BJ (cell line): ENCODE measurements at regions not wholly inside any gene's neighbourhood (a gene's known extent, or its start where the extent isn't known, plus 50 kb on each side); places are given as distances from the start of the nearest gene placed in this dataset.

Experiments
- CTCF ChIA-PET: fragments of 350-600 bp; formaldehyde crosslinking; extraction: SDS; loops from one replicate; lab custom pipeline; 2021; ENCODE audit warnings: antibody characterized with exemption, inconsistent platforms; lab: Yijun Ruan, JAX
- POLR2A ChIA-PET: fragments of 300-600 bp; sonication (Branson Sonifier 250); formaldehyde crosslinking; extraction: SDS; loops from one replicate; lab custom pipeline; 2021; ENCODE audit warnings: antibody characterized with exemption; lab: Charles Lee
- DNase-seq: peaks from one replicate; pipeline ENCODE4 v3.0.0-alpha.2; 2011; ENCODE audit warnings: low read depth
- H3K27me3 ChIP-seq: 2 replicates; pipeline ENCODE4 v1.6.0; 2011; ENCODE audit warnings: low read length; ENCODE audit not compliant: control insufficient read depth, insufficient read depth
- H3K36me3 ChIP-seq: 2 replicates; pipeline ENCODE4 v1.5.1; 2011; ENCODE audit warnings: low read length; ENCODE audit not compliant: control insufficient read depth, insufficient read depth
- H3K4me3 ChIP-seq: 2 replicates; pipeline ENCODE4 v1.5.1; 2011; ENCODE audit warnings: low read depth, mild to moderate bottlenecking, control low read depth, low read length
- CTCF ChIP-seq: IDR thresholded peaks from 2 replicates; pipeline ENCODE4 v1.5.1; 2011; ENCODE audit warnings: low read depth, mild to moderate bottlenecking, control low read depth, inconsistent platforms, low read length, moderate library complexity; ENCODE audit not compliant: insufficient read depth

GRCh38 chr16:64711596-64711995 is 410.3 kb downstream of the CDH11 start:
- no peak for TF ChIP-seq CTCF
- H3K27me3 ChIP-seq, result no peaks in the 10 kb centered on the region; the same call in 1 of the 2 replicates
- no peak overlapping the region for H3K4me3 ChIP-seq
- ChIA-PET CTCF (interaction anchor here (1.3 to 1.7 kb wide), 2 partner anchors 12 to 13 kb away, joined by 3 to 4 read pairs; no protein-coding TSS in a partner anchor), POLR2A (no interaction called here)
- H3K36me3 ChIP-seq, result no peaks in the 10 kb centered on the region
- no peak for DNase-seq

GRCh38 chr16:64711026-64711425 is 410.8 kb downstream of the CDH11 start:
- no peak for TF ChIP-seq CTCF
- POLR2A ChIA-PET, result no interaction called here

GRCh38 chr16:64705443-64705842 is 416.4 kb downstream of the CDH11 start:
- ChIA-PET POLR2A (no interaction called here), CTCF (no interaction called here)
- no peaks in the 10 kb centered on the region for H3K27me3 ChIP-seq
- no peak overlapping the region for H3K4me3 ChIP-seq
- no peaks in the 10 kb centered on the region for H3K36me3 ChIP-seq
- peak; percentile 18 for DNase-seq
- TF ChIP-seq CTCF, result no peak

More at GRCh38 chr16:64711026-64711425, 410.8 kb downstream of the CDH11 start:
- H3K36me3 ChIP-seq, result no peaks in the 10 kb centered on the region
- H3K27me3 ChIP-seq, result no peaks in the 10 kb centered on the region; the same call in 1 of the 2 replicates
- H3K4me3 ChIP-seq, result no peak overlapping the region
- CTCF ChIA-PET, result interaction anchor here (1.2 to 1.7 kb wide), 3 partner anchors 10 to 14 kb away, joined by 3 to 4 read pairs (median 3); no protein-coding TSS in a partner anchor
- peak; percentile 10 for DNase-seq

- no peak for DNase-seq
- no peaks in the 10 kb centered on the region for H3K36me3 ChIP-seq
- no peak for TF ChIP-seq CTCF
- H3K4me3 ChIP-seq, result no peak overlapping the region
- POLR2A ChIA-PET, result no interaction called here
- CTCF ChIA-PET, result no interaction called here
- no peaks in the 10 kb centered on the region for H3K27me3 ChIP-seq
Measured at GRCh38 chr16:64704386-64704785, 417.5 kb downstream of the CDH11 start.

- no peak for TF ChIP-seq CTCF
- DNase-seq, result no peak
- POLR2A ChIA-PET, result no interaction called here
- CTCF ChIA-PET, result no interaction called here
- Histone ChIP-seq H3K4me3 (no peak overlapping the region), H3K27me3 (no peaks in the 10 kb centered on the region), H3K36me3 (no peaks in the 10 kb centered on the region)
Measured at GRCh38 chr16:64702415-64702814, 419.4 kb downstream of the CDH11 start.
